Lower leg skin (tissue), 3 donors: ENCODE measurements at regions not wholly inside any gene's neighbourhood (a gene's known extent, or its start where the extent isn't known, plus 50 kb on each side); places are given as distances from the start of the nearest gene placed in this dataset.

Experiments
- CTCF ChIP-seq, 3 donors: fragments of 450-650 bp; IDR thresholded peaks; one replicate each; pipeline ENCODE4 v1.5.1; 2016; ENCODE audit warnings: antibody characterized with exemption in 3 of 3, mild to moderate bottlenecking in 3 of 3, moderate library complexity in 2 of 3
- POLR2A ChIP-seq, 2 donors: fragments of 450-650 bp; IDR thresholded peaks; one replicate each; pipeline ENCODE4 v1.6.1; 2016 to 2017; ENCODE audit warnings: antibody characterized with exemption in 2 of 2, mild to moderate bottlenecking in 1 of 2, moderate library complexity in 1 of 2

DNA sequence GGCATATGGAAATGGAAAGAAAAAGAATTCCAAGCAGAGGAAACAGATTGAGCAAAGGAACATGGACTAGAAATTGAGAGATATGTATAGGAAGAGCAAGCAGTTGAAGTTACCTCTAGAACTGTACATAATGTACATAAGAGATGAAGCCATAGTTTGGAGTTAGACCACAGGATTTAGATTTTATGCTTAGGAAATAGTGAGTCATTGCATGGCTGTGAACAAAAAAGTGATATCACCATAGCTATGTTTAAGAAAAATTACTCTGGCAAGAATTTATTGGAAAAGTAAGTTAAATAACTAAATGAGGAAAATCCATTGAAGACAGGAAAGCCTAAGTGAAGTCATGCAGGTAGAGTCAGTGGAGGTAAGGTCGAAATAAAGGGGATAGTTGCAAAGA lies 99.4 kb upstream of the GALNT5 start:
- no peak for TF ChIP-seq POLR2A (IDR thresholded peaks at IDR 0.05)
- TF ChIP-seq CTCF (IDR thresholded peaks at IDR 0.05), result no peak
